Spleen (tissue), 11 donors: ENCODE measurements at regions not wholly inside any gene's neighbourhood (a gene's known extent, or its start where the extent isn't known, plus 50 kb on each side); places are given as distances from the start of the nearest gene placed in this dataset.
"Not testable (repeated sequence)": the region's sequence is repeated elsewhere in the genome, so short reads cannot be mapped to it uniquely, and the experiment has no call there.

Source experiments
- DNase-seq: peaks from one replicate; pipeline ENCODE4 v3.0.0-alpha.2; 2020
- H3K27ac ChIP-seq, 8 donors: fragments of 200-600 bp; sonication (generic) in 7 of 8; 1 replicate in 4 of 8; 2 replicates in 4 of 8; pipeline versions ENCODE4 v1.5.0 to v1.8.0; 2016 to 2021; ENCODE audit warnings: inconsistent platforms in 4 of 8, mild to moderate bottlenecking in 4 of 8, moderate library complexity in 1 of 8
- H3K27me3 ChIP-seq, 7 donors: fragments of 200-600 bp; sonication (generic) in 6 of 7; replicated peaks in 1 of 7; 1 replicate in 4 of 7; 2 replicates in 3 of 7; pipeline versions ENCODE4 v1.5.0 to v1.8.0; 2016 to 2021; ENCODE audit warnings: inconsistent platforms in 3 of 7, mild to moderate bottlenecking in 1 of 7
- H3K36me3 ChIP-seq, 6 donors: fragments of 200-600 bp; sonication (generic) in 5 of 6; 1 replicate in 4 of 6; 2 replicates in 2 of 6; pipeline versions ENCODE4 v1.5.0 to v1.8.0; 2016 to 2021; ENCODE audit warnings: inconsistent platforms in 2 of 6
- H3K4me1 ChIP-seq, 6 donors: fragments of 200-600 bp; sonication (generic) in 5 of 6; 1 replicate in 3 of 6; 2 replicates in 3 of 6; pipeline versions ENCODE4 v1.5.0 to v1.8.0; 2016 to 2021; ENCODE audit warnings: inconsistent platforms in 3 of 6
- H3K4me3 ChIP-seq, 8 donors: fragments of 200-600 bp; sonication (generic) in 7 of 8; 1 replicate in 4 of 8; 2 replicates in 4 of 8; pipeline versions ENCODE4 v1.5.0 to v1.8.0; 2016 to 2021; ENCODE audit warnings: inconsistent platforms in 4 of 8, mild to moderate bottlenecking in 4 of 8, moderate library complexity in 2 of 8
- H3K9me3 ChIP-seq, 8 donors: fragments of 200-600 bp; sonication (generic) in 7 of 8; 1 replicate in 4 of 8; 2 replicates in 4 of 8; pipeline versions ENCODE4 v1.5.0 to v1.8.0; 2016 to 2021; ENCODE audit warnings: inconsistent platforms in 4 of 8
- CTCF ChIP-seq, 11 experiments: fragments of 200-600 bp in 7 of 11; fragments of 450-650 bp in 4 of 11; sonication (generic) in 4 of 11; IDR thresholded peaks in 8 of 11; conservative IDR thresholded peaks in 3 of 11; 1 replicate in 7 of 11; 2 replicates in 4 of 11; pipeline versions ENCODE4 v1.4.0 to v1.8.0; 2016 to 2021; ENCODE audit warnings: antibody characterized with exemption in 11 of 11, inconsistent platforms in 4 of 11, mild to moderate bottlenecking in 1 of 11
- POLR2A ChIP-seq, 3 donors: fragments of 450-650 bp; IDR thresholded peaks; one replicate each; pipeline ENCODE4 v1.5.1; 2017; ENCODE audit warnings: antibody characterized with exemption in 3 of 3, mild to moderate bottlenecking in 1 of 3
- POLR2AphosphoS5 ChIP-seq, 3 donors: sonication (generic); formaldehyde crosslinking; IDR thresholded peaks; one replicate each; pipeline ENCODE4 v1.5.1; 2017; ENCODE audit warnings: antibody characterized with exemption in 3 of 3
- WGBS, 5 donors: extraction: QIAGEN DNeasy Blood & Tissue Kit in 3 of 5; methylation state at CpG; one replicate each; pipeline versions ENCODE4 v1.1.5 to v1.1.7; 2013 to 2018; 5-methylcytosine and 5-hydroxymethylcytosine counted together
- intact Hi-C: fragments of 100-400 bp; cut with DNase I; formaldehyde crosslinking; loops from one replicate; pipeline ENCODE4 v1.15.0; 2023; ENCODE audit warnings: low total_unique reads
- donor health status: healthy with polysubstance abuse.
- donor health status: DM: no; HTN: no; CAD: no; lungs with moderate emphysema.
- donor health status: DM: no; HTN: no; CAD: no.
- donor health status: Bipolar disorder and iron deficiency.
- donor health status: healthy.
- donor health status: DM: no; HTN: no; CAD: no.
- donor health status: DM: yes; HTN: yes; CAD: no.

DNA sequence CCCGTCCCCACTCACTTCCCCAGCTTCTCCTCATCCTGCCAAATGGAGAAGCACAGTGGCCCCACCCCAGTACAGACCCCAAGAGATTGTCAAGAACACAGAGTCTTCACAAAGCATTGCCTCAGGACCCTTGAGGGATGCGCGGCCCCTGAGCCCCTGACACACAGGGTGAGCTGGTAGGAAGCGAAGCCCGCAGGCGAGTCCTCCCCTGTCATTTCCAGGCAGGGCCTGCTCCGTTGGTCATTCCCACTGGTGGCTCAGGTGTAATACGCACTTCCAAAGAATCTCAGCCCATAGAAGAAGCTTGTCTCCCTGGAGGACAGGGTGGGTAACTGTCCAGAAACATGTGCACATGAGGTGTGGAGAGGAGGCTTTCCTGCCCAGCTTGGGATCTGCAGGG, 404.2 kb downstream of the THBS2 start:
- intact Hi-C loops, result no loop called here
- Histone ChIP-seq H3K4me1 (peaks cover 0 to 8% (median 0%) of the 10 kb centered on the region in 6 donors), H3K27me3 (no peaks in the 10 kb centered on the region), H3K4me3 (no peak overlapping the region), H3K9me3 (no peaks in the 10 kb centered on the region), H3K27ac (no peak overlapping the region), H3K36me3 (no peaks in the 10 kb centered on the region)
- WGBS, 5 donors, result 84 to 95% (median 89%) methylated on average over 8 of the region's 8 CpGs
- TF ChIP-seq CTCF (IDR thresholded peaks at IDR 0.05 in 8 of 11, conservative IDR thresholded peaks at IDR 0.05 in 3 of 11) (no peak), POLR2A (IDR thresholded peaks at IDR 0.05) (no peak), POLR2AphosphoS5 (IDR thresholded peaks at IDR 0.05) (no peak)
- no peak for DNase-seq

GRCh38 chr6:168848797-168849196, 404.8 kb downstream of the THBS2 start:
- no peaks in the 10 kb centered on the region for H3K9me3 ChIP-seq
- no peak for DNase-seq
- intact Hi-C loops, result no loop called here
- H3K4me3 ChIP-seq, result no peak overlapping the region
- WGBS, 5 donors, result 61 to 75% (median 73%) methylated on average over 6 of the region's 6 CpGs
- H3K36me3 ChIP-seq, result no peaks in the 10 kb centered on the region
- H3K27ac ChIP-seq, result no peak overlapping the region
- no peaks in the 10 kb centered on the region for H3K27me3 ChIP-seq
- H3K4me1 ChIP-seq, result peaks cover 0 to 8% (median 0%) of the 10 kb centered on the region in 6 donors
- TF ChIP-seq CTCF (IDR thresholded peaks at IDR 0.05 in 8 of 11, conservative IDR thresholded peaks at IDR 0.05 in 3 of 11) (no peak), POLR2AphosphoS5 (IDR thresholded peaks at IDR 0.05) (no peak), POLR2A (IDR thresholded peaks at IDR 0.05) (no peak)

DNA sequence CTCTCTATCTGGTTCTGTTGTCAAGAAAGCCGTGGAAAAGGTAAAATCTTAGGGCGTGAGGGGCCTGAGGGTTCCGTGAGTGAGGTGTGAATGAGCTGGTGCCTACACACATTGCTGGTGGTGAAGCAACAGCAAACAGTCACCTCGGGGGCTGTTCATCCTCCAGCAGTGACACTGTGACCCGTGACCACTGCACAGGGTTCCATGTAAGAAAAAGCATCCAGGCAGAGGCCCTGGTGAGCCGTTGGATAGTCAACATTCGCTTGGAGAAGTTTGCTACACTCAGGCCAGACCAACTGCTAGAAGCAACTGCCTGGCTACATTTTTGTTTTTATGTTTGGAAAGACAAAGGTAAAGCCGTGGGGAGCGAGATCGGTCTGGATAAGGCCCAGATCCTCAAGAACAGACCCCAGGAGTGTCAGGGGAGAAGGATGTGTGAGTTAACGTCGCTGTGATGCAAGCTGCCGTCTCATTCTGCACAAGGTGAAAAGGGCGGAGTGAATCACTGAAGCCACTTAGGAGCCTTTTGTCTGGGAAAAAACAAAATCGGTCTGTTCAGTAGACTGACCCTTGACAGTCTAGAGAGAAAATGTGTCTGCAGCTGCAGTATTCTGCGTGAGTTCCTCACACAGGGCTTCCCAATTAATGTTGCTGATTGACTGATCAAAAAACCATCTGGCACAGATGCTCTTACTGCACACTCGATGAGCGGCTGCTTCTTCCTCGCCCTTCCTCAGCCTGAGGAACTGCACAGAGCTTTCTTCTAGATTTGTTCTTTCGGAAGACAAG, 404.0 kb downstream of the SMOC2 start:
- peaks cover 0 to 6% (median 0%) of the 10 kb centered on the region in 8 donors for H3K9me3 ChIP-seq
- H3K36me3 ChIP-seq, result no peaks in the 10 kb centered on the region
- H3K4me3 ChIP-seq, result no peak overlapping the region
- H3K27me3 ChIP-seq, result no peaks in the 10 kb centered on the region
- 76 to 83% (median 81%) methylated on average over 20 of the region's 20 CpGs for WGBS, 5 donors
- intact Hi-C loops, result no loop called here
- no peak for TF ChIP-seq POLR2AphosphoS5 (IDR thresholded peaks at IDR 0.05)
- no peak for TF ChIP-seq POLR2A (IDR thresholded peaks at IDR 0.05)
- TF ChIP-seq CTCF (IDR thresholded peaks at IDR 0.05 in 8 of 11, conservative IDR thresholded peaks at IDR 0.05 in 3 of 11), result no peak
- no peaks in the 10 kb centered on the region for H3K4me1 ChIP-seq
- no peak overlapping the region for H3K27ac ChIP-seq
- DNase-seq, result no peak

DNA sequence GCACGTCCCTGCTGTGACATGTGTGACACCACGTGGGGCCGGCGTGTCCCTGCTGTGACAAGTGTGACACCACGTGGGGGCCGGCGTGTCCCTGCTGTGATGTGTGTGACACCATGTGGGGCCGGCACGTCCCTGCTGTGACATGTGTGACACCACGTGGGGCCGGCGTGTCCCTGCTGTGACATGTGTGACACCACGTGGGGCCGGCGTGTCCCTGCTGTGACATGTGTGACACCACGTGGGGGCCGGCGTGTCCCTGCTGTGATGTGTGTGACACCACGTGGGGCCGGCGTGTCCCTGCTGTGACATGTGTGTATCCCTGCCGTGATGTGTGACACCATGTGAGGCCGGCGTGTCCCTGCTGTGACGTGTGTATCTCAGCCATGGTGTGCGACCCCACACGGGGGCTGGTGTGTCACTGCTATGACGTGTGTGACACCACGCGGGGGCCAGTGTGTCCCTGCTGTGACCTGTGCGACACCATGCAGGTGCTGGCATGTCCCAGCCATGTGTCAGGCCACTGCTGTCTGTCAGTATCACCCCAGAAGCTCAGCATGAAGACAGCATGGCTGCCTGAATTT, 401.7 kb downstream of the SMOC2 start:
- H3K27me3 ChIP-seq, DNase-seq, H3K4me1 ChIP-seq, H3K27ac ChIP-seq, H3K36me3 ChIP-seq, H3K4me3 ChIP-seq, intact Hi-C loops: not testable (repeated sequence)
- peaks cover 0 to 12% (median 0%) of the 10 kb centered on the region in 8 donors for H3K9me3 ChIP-seq
- WGBS, 5 donors, result 85 to 94% (median 92%) methylated on average over 20 to 31 of the region's 31 CpGs
